ENCODE measurements at regions not wholly inside any gene's neighbourhood (a gene's known extent, or its start where the extent isn't known, plus 50 kb on each side); places are given as distances from the start of the nearest gene placed in this dataset.
A peak's percentile ranks its signal among the peaks of the same experiment; 100 is the strongest.

GRCh38 chr5:173823721-173824567, 64.2 kb upstream of the CPEB4 start:
- TF ChIP-seq GATA3 (IDR thresholded peaks at IDR 0.05; ENCODE audit: low read depth, low read length) = no peak
- no peak for TF ChIP-seq GATA2 (IDR thresholded peaks at IDR 0.05; ENCODE audit: low read depth, low read length)

GRCh38 chr5:173825215-173825865, 62.8 kb upstream of the CPEB4 start:
- TF ChIP-seq GATA2 (IDR thresholded peaks at IDR 0.05; ENCODE audit: low read depth, low read length) (peak; percentile 98), GATA3 (IDR thresholded peaks at IDR 0.05; ENCODE audit: low read depth, low read length) (peak; percentile 95)

GRCh38 chr5:173826086-173826427, 62.1 kb upstream of the CPEB4 start:
- TF ChIP-seq GATA3 (IDR thresholded peaks at IDR 0.05; ENCODE audit: low read depth, low read length) (no peak), GATA2 (IDR thresholded peaks at IDR 0.05; ENCODE audit: low read depth, low read length) (no peak)

GRCh38 chr5:173826428-173827350, 61.5 kb upstream of the CPEB4 start:
- TF ChIP-seq GATA3 (IDR thresholded peaks at IDR 0.05; ENCODE audit: low read depth, low read length) (no peak), GATA2 (IDR thresholded peaks at IDR 0.05; ENCODE audit: low read depth, low read length) (no peak)

GRCh38 chr5:173828952-173829351, 59.2 kb upstream of the CPEB4 start:
- TF ChIP-seq GATA3 (IDR thresholded peaks at IDR 0.05; ENCODE audit: low read depth, low read length) (no peak), GATA2 (IDR thresholded peaks at IDR 0.05; ENCODE audit: low read depth, low read length) (no peak)

- TF ChIP-seq GATA3 (IDR thresholded peaks at IDR 0.05; ENCODE audit: low read depth, low read length) = no peak
- TF ChIP-seq GATA2 (IDR thresholded peaks at IDR 0.05; ENCODE audit: low read depth, low read length) = no peak
Measured at GRCh38 chr5:173829826-173830225, 58.3 kb upstream of the CPEB4 start.

- no peak for TF ChIP-seq GATA3 (IDR thresholded peaks at IDR 0.05; ENCODE audit: low read depth, low read length)
- no peak for TF ChIP-seq GATA2 (IDR thresholded peaks at IDR 0.05; ENCODE audit: low read depth, low read length)
Measured at GRCh38 chr5:173830421-173830820, 57.7 kb upstream of the CPEB4 start.

GRCh38 chr5:173831196-173831914, 56.8 kb upstream of the CPEB4 start:
- TF ChIP-seq GATA2 (IDR thresholded peaks at IDR 0.05; ENCODE audit: low read depth, low read length) = no peak
- TF ChIP-seq GATA3 (IDR thresholded peaks at IDR 0.05; ENCODE audit: low read depth, low read length) = no peak

- TF ChIP-seq GATA2 (IDR thresholded peaks at IDR 0.05; ENCODE audit: low read depth, low read length) (no peak), GATA3 (IDR thresholded peaks at IDR 0.05; ENCODE audit: low read depth, low read length) (no peak)
Measured at GRCh38 chr5:173832386-173832785, 55.8 kb upstream of the CPEB4 start.

GRCh38 chr5:173833196-173833985, 54.8 kb upstream of the CPEB4 start:
- TF ChIP-seq GATA3 (IDR thresholded peaks at IDR 0.05; ENCODE audit: low read depth, low read length) (no peak), GATA2 (IDR thresholded peaks at IDR 0.05; ENCODE audit: low read depth, low read length) (no peak)

- TF ChIP-seq GATA2 (IDR thresholded peaks at IDR 0.05; ENCODE audit: low read depth, low read length) = no peak
- no peak for TF ChIP-seq GATA3 (IDR thresholded peaks at IDR 0.05; ENCODE audit: low read depth, low read length)
Measured at GRCh38 chr5:173834071-173834771, 53.9 kb upstream of the CPEB4 start.

- TF ChIP-seq GATA2 (IDR thresholded peaks at IDR 0.05; ENCODE audit: low read depth, low read length) (no peak), GATA3 (IDR thresholded peaks at IDR 0.05; ENCODE audit: low read depth, low read length) (no peak)
Measured at GRCh38 chr5:173835131-173835530, 53.0 kb upstream of the CPEB4 start.
